Activated CD4-positive, alpha-beta T cell treated with anti-CD3 and anti-CD28 coated beads, Interleukin-2, Interleukin-4, amounts not matched to agents 100 ng/mL and 50 ng/mL, durations not matched to agents 16 hours and 8 hours (primary cell): ENCODE measurements at regions not wholly inside any gene's neighbourhood (a gene's known extent, or its start where the extent isn't known, plus 50 kb on each side); places are given as distances from the start of the nearest gene placed in this dataset.

Experiments used
- DNase-seq: peaks from one replicate; pipeline ENCODE4 v3.0.0-alpha.2; 2020; ENCODE audit warnings: low spot score

- no peak for DNase-seq
These were observed 721.2 kb upstream of the SOX9 start for GRCh38 chr17:71399649-71400048.

GRCh38 chr17:71402007-71402406, 718.8 kb upstream of the SOX9 start:
- DNase-seq, result no peak

GRCh38 chr17:71402661-71403141, 718.1 kb upstream of the SOX9 start:
- no peak for DNase-seq

DNA sequence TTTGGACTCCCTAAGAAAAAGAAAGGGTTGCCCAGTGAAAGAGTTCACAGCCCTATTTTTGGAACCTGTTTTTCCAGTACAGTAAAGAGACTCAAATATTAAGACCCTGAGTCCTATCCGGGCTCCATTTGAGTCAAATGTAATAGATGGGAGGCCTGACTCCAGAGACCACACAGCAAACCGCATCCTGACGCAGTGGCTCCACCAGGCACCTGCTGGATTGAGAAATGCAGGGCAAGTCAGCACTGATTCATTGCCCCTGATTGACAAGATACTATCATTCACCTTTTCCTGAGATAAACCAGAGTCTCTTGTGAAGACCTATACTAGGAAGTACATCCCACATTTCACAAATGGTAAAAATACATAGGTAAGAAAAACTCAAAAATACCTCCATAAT, 715.7 kb upstream of the SOX9 start:
- DNase-seq, result no peak

DNA sequence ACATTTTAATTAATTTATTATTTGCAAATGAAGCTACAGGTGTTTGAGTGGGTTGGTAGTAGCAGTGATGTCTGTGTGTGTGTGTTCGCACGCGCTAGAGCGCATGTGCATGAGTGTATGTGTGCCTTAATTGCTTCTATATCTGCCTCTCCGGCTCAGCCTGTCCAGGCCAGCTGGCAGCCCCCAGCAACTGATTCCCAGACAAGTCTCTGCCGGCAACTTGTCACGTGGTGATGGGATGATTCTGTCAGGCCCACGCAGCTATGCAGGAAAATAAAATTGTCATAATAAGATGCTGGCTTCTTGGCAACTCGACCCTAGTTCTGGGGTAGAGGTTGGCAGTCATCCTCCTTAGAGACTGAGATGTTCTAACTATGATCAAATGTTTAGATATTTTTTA, 712.8 kb upstream of the SOX9 start:
- DNase-seq, result no peak

DNA sequence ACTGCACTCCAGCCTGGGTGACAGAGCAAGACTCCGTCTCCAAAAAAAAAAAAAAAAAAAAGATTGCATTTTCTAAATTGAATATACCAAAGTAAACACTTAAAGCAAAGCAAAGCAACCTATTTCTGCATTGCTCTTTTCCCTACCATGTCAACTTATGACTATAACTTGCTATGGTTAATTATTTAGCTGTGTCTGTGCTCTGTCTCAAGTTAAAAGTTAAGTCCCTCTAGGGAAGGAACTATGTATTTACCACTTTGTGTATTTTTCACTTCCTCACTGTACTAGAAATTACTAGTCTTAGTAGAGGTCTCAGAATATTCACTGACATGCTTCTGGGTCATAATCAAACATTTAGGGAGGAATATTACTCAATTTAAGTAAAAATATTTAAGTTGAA, 711.7 kb upstream of the SOX9 start:
- no peak for DNase-seq

DNA sequence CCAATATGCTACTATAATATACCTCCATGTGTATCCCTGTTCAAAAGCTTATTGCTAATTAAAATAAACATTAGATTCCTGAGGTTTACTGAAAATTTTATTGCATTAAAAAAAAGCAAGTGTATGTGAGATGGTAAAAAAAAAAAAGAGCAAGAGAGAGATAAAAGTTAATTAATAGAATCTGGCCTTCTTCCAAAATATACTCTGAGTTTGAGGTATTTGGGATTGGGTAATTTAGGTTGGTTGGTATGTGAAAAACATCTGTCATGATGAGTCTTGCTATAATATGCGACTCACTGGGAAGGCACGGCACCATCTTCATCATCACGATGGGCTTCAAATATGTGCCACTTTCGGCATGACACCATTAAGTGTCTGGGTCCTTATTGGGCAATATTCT, 711.1 kb upstream of the SOX9 start:
- DNase-seq, result no peak

GRCh38 chr17:71412803-71413202, 708.0 kb upstream of the SOX9 start:
- no peak for DNase-seq

GRCh38 chr17:71413935-71414334, 706.9 kb upstream of the SOX9 start:
- no peak for DNase-seq

GRCh38 chr17:71417142-71417541, 703.7 kb upstream of the SOX9 start:
- no peak for DNase-seq

DNA sequence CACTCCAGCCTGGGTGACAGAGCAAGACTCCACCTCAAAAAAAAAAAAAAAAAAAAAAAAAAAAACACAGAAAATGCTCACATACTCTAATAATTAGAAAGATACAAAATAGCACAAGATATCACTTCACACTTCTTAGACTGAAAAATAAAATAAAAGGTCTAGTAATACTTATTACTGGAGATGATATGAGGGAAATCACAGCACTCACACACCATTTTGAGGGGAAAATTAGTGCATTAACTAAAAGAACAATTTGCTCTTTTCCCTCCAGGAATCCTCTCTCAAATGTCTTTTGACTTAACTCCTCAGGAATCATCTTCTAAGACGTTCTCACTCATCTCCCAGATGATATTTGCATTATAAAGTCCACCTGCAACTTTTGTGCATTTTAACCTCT, 697.9 kb upstream of the SOX9 start:
- DNase-seq, result no peak

GRCh38 chr17:71423871-71424546, 696.8 kb upstream of the SOX9 start:
- DNase-seq, result no peak

GRCh38 chr17:71427801-71428200, 693.0 kb upstream of the SOX9 start:
- DNase-seq, result no peak

- no peak for DNase-seq
These were observed 691.9 kb upstream of the SOX9 start for GRCh38 chr17:71428897-71429296.

- DNase-seq, result no peak
These were observed 690.5 kb upstream of the SOX9 start for GRCh38 chr17:71430281-71430680.

DNA sequence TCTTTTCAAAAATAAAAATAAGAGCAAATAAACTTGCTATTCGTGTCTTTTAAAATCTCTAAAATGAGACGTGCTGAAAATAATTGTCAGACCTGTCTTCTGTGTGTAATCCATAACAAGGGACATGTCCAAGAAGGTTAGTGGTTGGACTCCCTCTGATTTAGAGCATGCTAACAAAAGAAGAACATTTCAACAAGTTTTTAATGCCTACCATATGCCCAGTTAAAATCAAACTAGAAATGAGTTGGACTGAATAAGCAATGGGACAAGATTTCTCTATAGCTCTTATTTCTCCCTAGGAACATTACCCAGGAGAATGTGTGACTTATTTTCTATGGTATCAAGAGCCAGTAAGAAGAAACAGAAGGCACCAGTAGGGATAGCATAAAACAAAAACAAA, 689.7 kb upstream of the SOX9 start:
- DNase-seq, result no peak

DNA sequence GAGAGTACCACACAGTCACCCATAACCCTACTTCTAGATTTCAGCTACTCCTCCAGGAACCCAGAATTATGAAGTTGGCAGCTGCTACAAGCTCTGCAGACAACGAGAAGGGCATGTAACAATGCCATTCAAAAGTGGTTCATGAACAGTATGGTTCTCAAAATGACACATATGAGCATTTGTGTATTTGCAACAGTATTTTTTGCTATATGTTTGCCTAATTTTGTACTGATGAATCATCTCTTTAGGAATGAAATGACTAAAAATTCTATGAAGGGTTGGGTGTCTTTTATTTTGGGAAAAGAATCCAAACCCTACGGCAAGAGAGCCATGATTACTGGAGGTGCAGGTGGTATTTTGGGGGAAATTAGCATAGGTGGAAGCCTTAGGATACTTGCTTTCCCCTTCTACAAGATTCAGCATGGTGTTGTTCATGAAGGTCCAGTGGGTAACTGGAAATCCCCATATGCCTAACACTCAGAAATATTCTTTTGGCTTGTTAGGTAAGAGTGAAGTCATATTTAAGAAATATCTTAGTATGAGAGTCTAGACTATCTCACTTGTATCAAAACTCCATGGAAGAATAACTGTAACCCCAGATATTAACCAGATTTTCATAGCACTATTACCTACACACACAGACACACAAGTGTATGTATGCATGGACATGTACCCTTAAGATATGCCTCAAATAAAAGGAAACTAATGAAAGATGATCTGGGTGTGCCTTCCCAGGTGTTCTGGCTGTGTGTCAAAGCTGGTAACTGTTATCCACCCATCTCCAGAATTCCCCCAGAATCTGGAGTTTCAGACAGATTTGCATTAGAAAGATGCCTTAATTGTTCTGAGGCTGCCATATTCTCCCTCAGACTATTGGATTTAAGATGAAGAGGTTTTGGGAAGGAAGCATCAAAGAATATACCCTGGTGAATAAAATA, 688.2 kb upstream of the SOX9 start:
- DNase-seq, result no peak

DNA sequence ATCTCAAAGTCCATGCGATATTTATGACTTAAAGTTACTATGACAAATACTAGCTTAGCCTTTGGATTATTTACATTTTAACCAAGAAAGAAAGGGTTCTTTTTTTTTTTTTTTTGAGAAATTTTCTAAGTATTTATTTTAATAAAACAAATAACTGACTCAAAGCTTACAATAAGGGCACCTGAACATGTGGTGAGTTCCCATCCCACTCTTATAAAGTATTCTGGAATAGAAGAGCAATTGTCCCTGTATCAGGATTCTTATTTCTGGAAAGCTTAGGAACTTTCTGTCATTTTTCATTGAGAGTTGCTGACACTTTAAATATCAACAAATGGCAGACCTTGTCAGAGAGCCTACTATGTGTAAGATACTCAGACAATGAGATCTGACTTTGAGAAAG, 686.1 kb upstream of the SOX9 start:
- DNase-seq, result no peak

- DNase-seq, result no peak
These were observed 684.3 kb upstream of the SOX9 start for GRCh38 chr17:71436479-71436878.

- no peak for DNase-seq
These were observed 683.7 kb upstream of the SOX9 start for GRCh38 chr17:71437166-71437565.

GRCh38 chr17:71438631-71439146, 682.1 kb upstream of the SOX9 start:
- DNase-seq, result no peak

- DNase-seq, result no peak
These were observed 680.3 kb upstream of the SOX9 start for GRCh38 chr17:71440513-71440912.

- DNase-seq, result no peak
These were observed 679.7 kb upstream of the SOX9 start for GRCh38 chr17:71441098-71441497.
